GM18520 (cell line): ENCODE measurements at regions not wholly inside any gene's neighbourhood (a gene's known extent, or its start where the extent isn't known, plus 50 kb on each side); places are given as distances from the start of the nearest gene placed in this dataset.
"Not testable (repeated sequence)": the region's sequence is repeated elsewhere in the genome, so short reads cannot be mapped to it uniquely, and the experiment has no call there.

Experiments
- ATAC-seq: cut with Tn5 transposase; IDR thresholded peaks from one replicate; pipeline ENCODE4 v1.9.1; 2021; ENCODE audit not compliant: unreplicated experiment

DNA sequence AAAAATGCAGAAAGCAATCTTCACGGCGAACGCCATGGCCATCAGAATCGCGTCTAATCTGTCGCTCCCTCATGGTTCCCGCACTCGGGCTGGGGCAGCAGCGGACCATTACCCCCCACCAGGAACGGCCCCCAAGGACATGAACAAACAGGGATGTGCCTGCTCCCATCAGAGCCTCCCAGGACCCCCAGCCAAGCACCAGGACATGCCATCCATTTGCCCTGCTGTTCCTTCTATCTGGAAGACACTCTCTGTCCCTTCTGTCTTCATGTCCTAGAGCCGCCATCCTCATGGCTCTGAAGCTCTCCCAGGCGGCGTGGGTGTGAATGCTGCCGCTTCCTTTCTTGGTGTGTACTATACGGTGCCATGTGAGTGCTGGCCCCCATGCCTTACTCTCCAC is 371.8 kb downstream of the BCL11B start:
- ATAC-seq: no peak

DNA sequence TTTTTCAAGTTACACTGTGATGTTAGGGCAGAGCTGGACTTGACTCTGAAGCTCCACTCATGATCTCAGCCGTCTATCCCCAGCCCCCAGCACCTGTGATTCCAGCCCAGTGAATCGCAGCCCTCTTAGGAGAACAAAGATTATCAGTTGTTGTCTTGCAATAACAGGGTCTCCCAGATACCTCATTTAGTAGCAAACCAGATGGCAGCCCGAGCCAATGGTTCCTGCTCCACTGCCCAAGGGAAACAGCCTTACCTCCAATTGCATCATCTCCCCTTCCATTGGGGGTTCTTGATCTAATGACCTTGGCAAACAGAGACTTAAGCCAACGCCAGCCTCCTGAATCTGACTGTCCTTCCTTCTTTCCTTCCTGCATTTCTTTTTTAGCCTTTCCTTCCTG is 371.2 kb downstream of the BCL11B start:
- no peak for ATAC-seq

DNA sequence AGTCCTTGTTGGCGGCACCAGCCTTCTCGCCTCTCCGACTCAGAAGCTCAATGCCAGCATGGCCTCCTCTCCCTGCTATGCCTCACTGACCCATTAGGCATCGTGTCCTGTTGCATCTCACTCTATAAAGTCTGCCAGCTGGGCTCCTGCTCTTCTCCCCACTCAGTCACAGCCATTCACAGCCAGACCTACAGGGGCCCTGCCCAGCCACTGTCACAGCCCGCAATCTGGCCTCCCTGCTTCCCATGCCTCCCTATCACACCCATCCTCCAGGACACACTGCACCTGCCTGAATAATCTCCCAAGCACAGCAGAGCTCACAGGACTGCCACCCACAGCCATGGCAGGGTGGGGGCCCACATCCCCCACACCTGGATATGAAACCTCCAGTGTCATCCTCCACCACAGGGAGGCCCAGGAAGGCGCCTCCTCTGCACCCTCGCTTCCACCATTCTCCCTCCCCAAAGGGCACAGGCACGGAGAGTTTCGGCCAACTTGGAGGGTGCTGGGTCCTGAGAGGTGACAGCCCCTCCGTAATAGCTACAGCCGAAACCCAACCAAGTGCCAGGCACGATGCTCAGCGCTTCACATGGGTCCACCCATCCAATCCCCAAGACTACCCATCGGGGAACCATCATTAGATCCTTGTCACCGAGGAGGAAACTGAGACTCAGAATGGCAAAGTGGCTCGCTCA is 370.3 kb downstream of the BCL11B start:
- no peak for ATAC-seq

DNA sequence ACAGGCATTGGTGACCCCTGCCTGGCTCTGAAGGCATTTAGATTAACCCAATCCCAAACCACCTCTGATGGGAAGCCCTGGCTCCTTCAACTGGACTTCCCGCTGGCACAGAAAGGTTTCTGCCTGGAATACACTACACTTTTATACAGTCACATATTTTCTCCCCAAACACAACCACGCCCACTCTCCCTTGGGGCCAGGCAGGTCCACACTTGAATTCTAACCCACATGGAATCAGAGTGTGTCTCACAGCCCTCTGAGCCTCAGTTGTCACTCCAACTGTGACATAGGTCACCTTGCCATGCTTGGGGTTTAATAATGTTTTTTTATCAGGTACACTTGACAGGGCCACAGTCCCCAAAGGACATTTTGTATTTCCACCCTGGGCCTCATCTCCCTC is 368.6 kb downstream of the BCL11B start:
- no peak for ATAC-seq

DNA sequence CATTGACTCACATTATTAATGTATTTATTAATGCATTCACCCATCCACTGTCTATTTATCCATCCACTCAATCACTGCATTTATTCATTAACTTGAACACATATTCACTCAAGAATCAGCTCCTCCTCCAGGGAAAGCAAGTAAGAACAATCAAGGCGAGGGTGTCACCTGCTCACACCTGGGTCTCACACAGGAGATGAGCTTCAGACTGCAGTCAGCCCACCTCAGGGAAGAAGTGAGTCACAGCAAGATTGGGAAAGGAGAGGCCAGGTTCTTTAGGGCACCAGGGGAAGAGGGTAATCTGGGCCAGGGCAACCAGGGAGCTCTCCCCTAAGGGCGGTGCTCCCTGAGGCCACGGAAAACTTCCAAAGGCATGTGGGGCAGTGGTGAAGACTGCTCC is 367.3 kb downstream of the BCL11B start:
- no peak for ATAC-seq

DNA sequence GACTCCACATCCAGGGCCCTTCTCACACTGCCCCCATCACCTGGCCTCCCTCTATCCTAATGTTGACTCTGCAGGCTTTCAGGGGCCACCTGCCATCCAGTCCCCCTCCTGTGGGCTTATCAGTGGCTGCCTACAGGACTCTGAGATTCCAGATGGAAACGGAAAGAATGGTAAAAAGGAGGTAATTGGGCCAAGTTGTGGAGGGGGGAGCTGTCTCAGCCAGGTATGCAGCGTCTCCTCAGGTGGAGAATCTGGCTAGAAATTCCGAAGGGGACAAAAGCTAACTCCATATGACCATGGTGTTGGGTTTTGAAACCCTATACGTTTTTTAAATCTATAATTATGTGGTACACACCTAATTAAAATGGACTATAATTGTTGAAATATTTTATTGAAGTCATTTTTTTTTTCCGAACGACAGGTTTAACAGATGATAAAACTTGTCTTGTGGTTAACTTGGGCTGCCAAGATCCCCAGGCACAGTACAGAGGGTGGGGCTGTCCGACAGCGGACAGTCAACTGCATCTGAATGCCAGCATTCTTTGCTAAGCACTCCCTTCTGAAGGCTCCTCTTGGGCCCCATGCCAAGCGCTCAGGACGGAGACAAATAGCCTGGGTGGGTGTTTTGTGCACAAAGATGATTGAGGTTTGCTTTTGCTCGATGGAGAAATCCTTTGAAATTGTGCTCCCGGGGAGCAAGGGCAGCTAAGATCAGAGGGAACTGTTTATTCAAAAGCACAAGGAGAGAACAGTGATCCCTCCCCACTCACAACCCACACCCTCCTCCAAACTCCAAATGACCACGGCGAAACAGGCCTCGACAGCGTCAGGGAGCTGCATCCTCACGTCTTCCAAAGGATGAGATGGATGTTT is 365.6 kb downstream of the BCL11B start:
- ATAC-seq: no peak

DNA sequence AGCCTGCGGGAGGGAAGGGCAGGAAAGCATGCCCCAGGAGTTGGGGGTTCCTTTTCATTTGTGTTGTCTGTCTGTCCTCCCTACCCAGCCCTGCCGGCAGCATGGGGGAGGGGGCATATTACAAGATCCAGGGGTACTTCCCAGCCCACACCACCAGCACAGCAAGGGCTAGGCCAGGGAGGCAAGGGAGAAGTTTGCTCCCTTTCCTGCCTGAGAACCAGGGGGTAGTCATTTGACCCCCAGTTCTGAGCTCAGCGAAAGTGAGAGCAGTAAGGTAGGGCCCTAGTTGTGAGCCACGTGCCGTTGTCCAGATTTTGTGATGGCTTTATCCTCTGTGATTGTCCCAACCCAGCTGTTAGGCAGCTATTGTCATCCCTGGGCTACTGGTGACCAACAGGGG is 364.7 kb downstream of the BCL11B start:
- ATAC-seq: no peak

DNA sequence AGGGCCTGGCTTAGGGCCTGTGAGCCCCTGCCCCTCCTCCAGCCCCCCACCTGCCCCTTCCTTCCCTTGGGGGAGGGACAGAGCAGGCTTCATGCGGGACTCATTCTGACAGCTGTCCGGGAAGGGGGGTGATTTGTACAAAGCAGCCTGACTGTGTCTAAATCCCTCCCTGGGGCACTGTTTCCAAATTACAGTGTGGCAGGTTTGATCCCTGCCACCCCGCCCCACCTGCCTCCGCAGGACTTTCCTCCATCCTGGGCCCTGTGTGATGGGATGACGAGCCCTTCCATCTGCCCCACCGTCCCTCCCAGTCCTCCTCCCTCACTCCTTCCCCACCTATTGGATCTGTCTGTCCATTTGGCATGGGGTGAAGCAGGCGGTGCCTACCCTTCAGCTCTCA is 363.9 kb downstream of the BCL11B start:
- no peak for ATAC-seq

DNA sequence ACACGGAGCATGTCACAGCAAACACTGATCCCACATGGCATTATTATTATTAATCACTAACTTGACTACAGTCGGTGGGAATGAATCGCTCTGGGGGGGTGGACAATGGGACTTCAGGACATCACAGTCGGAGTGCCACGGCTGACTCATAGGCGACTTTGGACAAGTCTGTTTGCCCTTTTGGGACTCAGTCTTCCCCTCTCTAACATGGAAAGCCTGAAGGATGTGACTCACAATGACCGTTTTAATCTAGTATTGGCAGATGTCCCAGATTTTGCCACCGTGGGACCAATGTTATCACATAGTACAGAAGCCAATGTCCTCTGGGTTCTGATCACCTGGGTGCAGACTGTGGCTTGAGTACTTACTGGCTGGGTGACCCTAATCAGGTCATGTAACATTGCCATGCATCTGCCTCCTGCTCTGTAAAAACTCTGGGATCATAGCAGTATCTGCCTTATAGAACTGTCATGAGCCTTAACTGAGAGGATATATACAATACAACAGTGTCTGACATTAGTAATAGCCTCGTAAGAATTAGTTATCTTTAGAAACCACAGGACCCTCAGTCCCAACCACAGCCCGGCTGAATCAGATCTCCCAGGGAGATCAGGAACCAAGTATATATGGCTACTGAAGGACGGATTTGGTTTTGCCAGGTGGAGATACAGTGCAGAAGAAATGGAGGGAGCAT is 362.6 kb downstream of the BCL11B start:
- no peak for ATAC-seq

DNA sequence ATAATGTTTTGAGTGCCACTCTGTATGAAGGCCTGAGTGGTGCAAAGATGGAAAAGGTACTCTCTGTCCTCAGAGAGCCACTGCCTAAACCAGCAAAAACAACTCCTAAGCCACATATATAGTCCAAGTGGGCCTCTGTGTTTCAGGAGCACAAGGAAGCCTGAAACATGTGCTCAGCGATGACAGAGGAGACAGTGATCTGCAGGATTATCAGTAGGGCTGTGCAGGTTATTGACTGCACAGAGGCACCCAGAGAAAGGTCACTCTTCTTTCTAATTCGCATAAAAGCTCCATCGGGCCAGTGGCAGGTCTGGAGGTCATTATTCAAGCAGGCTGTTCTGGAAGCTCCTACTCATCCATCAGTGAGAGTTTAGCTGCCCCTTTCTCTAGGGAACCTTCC is 361.9 kb downstream of the BCL11B start:
- no peak for ATAC-seq

DNA sequence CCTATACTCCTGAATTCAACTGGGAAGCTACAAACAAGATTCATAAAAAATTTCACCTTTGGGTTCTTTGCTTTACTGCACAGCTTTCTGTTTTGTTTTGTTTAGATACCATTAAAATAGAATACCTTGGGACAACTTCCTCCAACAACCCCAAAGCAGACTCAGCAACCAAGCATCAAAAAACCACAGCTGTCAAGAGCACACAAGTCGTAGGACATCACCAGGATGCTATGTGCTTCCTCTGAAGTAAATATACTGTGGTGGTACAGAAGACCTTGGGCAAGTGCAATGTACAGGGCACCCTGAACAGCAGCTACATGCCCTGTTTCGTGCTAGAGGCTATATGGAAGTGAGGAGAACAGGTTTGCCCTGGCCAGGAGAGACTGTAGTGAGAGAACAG is 359.3 kb downstream of the BCL11B start:
- ATAC-seq: no peak

DNA sequence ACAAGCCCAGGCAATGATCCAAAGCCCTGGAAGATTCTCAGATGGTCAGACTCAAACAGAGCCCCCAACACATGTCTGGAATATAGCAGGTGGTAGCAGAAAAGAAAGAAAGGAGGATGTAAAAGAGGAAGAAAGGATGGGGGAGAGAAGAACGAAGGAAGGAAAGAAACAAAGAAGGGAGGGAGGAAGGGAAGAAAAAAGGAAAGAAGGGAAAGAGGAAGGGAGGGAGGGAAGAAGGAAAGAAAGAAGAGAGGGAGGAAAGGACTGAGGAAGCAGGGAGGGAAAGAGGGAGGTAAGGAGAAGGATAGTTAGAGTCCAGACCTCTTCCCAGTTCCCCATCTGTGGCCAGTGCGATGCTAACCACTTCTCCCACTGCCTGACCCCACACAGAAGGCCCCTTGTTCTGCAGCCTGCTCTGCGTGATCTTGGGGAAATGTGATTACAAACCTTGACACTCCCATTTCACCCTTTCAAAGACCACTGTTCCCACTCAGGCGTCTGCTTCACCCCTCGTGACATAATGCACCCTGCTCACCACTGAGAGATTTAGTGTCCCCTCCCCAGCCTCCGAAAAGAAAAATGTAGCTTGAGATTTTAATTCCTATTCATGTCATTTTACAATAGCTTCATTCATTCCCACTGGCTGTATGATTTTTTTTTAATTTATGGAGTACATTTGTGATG is 357.9 kb downstream of the BCL11B start:
- no peak for ATAC-seq

DNA sequence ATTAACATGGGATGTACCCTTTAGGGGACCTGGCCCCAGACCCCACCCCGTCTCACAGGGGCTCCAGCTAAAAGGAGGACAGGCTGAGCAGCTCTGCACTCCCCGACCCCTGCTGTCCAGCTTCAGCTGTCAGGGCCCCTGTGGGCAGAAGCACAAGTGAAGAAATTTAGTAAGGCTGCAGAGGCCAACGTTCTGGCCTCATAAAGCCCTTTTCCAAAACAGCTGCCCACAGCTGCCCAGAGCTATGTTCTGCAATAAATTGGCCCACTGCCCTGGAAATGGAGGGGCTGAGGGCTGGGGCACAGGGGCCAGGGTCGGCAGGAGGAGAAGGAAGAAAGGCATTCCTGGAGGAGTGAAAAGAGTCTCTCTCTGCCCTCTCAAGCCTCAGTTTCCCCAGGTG is 357.1 kb downstream of the BCL11B start:
- no peak for ATAC-seq

DNA sequence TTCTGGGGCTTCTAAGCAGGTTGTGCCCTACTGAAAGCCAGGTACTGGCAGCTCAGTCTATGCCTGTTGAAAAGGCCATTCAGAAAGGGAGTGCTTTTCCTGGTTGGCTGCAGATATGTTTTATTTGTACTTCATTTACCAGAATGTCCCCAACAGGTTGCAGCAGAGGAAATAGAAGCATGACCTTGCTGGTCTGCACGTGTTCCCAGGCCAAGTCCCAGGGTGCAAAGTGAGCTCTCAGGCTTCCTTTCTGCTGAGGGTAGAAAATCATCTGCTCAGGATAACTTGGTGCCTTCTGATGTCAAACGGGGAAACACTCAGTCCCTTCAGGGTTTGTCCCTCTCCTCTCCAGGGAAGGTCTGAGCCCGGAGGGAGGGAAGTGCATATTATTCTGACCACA is 356.4 kb downstream of the BCL11B start:
- no peak for ATAC-seq

DNA sequence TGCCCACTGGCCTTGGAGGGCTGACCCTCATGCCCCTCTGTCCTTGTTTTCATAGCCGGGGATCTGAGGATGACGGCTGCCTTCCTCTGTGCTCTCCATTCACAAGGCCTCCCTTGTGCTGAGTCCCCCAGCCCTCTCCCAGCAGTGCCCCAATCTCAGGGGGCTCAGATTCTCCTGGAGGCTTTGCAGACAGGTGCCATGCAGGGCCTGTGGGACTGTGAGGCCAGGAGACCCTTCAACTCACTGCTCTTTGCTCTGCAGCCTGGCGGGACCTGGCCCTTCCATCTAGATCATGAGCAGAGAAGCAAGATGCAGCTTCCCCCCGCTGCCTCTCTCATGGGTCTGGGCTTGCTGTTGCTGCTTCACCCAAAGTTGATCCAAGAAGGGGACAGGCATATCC is 356.0 kb downstream of the BCL11B start:
- no peak for ATAC-seq

DNA sequence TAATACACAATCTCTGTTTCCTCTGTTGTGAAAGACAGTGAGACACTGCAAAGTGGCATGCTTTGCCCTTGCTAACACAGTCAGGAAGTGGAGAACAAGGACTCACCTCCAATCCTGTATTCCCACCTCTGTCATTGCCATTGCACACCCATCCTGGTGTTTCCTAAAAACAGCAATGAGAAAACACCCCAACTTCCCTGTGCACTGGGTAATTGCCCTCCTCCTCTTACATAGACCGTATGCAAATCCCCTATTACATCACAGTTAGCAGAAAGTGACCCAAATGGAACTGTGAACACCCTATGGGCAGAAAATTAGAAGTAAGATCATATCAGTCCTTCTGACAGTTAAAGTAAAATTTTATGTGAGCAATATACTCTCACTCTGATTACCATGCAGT is 355.5 kb downstream of the BCL11B start:
- no peak for ATAC-seq

DNA sequence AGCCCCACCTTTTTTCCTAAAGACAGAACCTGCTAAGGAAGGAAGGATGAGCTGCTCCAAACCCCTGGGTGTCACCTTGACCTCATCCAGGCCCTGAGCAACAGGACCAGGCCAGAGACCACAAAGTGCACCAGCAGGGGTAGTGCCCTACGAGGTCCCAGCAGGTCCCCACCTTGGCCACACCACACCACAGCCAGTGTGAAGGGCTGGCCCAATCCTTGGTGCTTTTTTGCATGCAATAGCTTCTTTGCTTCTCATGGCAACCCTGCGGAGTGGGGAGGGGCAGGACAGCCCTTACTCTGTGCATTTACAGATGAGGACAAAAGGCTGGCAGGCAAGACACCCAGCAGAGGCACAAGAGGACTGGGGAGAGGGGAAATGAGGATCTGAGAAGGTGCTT is 352.6 kb downstream of the BCL11B start:
- ATAC-seq: no peak

DNA sequence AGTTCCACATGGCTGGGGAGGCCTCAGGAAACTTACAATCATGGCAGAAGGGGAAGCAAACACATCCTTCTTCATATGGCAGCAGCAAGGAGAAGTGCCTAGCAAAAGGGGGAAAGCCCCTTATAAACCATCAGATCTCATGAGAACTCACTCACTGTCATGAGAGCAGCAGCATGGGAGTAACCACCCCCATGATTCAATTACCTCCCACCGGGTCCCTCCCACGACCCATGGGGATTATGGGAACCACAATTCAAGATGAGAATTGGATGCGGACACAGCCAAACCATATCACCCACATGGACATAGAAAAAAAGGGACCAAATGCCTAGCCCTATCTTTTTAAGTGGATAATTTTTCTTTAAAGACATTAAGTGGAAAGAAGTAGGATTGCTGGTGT is 350.7 kb downstream of the BCL11B start:
- not testable (repeated sequence) for ATAC-seq

DNA sequence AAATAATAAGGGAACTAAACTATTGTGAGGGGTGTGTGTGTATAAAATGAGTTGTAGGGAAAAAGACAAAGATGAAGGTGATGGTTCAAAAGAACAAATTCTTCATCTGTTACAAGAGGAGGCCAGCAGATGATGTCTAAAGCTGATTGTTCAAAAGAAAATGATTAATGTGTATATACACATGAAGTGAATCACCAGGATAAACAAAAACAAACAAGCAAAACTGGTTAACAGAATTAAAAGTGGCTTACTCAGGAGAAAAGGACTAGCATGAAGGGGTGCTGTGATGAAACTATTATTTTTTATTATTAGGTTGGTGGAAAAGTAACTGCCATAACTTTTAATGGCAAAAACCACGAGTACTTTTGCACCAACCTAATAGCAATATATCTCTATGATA is 348.4 kb downstream of the BCL11B start:
- no peak for ATAC-seq

DNA sequence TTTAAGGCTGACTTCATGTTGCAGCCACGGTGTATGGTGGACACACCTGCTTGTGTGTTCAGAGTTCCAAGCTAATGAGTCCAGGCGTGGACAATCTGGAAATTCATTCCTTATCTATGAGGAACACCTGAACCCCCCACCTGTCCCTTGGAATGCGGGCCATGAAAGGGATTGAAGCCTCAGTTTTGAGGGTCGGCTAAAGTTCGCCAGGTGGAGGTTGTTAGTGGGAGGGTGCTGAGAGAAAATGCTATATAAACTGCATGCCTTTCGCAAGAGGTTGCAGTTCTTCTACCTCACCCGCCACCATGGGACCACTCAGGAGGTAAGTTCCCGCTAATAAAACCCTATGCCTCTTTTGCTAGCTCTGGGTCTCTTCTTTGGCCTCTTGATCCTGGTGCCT is 348.0 kb downstream of the BCL11B start:
- no peak for ATAC-seq

DNA sequence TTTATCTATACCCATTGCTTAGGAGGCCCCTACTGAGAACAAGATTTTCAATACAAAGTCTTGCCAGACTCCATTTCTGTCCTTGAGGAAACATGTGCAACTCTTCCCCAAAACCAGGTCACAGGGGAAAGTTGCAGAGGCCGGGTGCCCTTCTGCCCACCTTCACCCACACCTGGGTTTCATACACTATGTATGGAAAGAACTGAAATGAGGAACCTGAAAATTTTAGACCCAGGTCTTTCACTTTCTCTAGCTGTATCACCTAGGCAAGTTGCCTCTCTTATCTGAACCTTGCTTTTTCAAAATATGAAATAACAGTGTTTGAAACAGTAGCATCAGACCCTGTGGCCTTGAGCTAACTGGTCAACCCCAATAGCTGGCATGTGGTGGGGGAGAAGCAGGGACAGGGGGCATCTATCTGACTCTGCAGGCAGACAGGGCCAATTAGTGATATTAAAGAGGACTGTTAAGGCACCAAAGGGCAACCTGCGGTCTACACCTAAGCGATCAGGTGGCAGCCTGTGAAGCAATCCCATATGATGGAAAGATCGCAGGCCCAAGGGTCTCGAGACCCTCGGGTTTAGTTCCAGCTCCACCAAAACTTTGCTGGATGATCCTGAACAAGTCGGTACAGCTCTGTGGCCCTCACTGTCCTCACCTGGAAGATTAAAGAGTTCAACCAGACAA is 346.5 kb downstream of the BCL11B start:
- ATAC-seq: no peak
